Upper lobe of right lung (tissue), 1 donor: ENCODE measurements at regions not wholly inside any gene's neighbourhood (a gene's known extent, or its start where the extent isn't known, plus 50 kb on each side); places are given as distances from the start of the nearest gene placed in this dataset.

ENCODE experiments used
- ATAC-seq: fragments of 200-7000 bp; cut with Tn5 transposase; one replicate; pipeline ENCODE4 v1.9.1; 2020; ENCODE audit warnings: mild to moderate bottlenecking, moderate library complexity
- DNase-seq: peaks from one replicate; pipeline ENCODE4 v3.0.0-alpha.2; 2020
- H3K27ac ChIP-seq: fragments of 200-600 bp; one replicate; pipeline ENCODE4 v1.8.0; 2022
- H3K27me3 ChIP-seq: fragments of 200-600 bp; one replicate; pipeline ENCODE4 v1.8.0; 2022; ENCODE audit warnings: mild to moderate bottlenecking
- H3K36me3 ChIP-seq: fragments of 200-600 bp; one replicate; pipeline ENCODE4 v1.8.0; 2022
- H3K4me1 ChIP-seq: fragments of 200-600 bp; one replicate; pipeline ENCODE4 v1.8.0; 2022
- H3K4me3 ChIP-seq: fragments of 200-600 bp; one replicate; pipeline ENCODE4 v1.8.0; 2022; ENCODE audit warnings: mild to moderate bottlenecking
- H3K9me3 ChIP-seq: fragments of 200-600 bp; one replicate; pipeline ENCODE4 v1.8.0; 2022
- intact Hi-C: fragments of 100-400 bp; cut with DNase I; formaldehyde crosslinking; loops from one replicate; pipeline ENCODE4 v1.11.0; 2022
- TF ChIP-seq, protein P1 (sequence below): fragments of 200-600 bp; IDR thresholded peaks from one replicate; pipeline ENCODE4 v1.8.0; 2022; ENCODE audit warnings: antibody characterized with exemption
- donor health status: DM: no; HTN: yes; CAD: no; lungs with severe emphysema.

DNA sequence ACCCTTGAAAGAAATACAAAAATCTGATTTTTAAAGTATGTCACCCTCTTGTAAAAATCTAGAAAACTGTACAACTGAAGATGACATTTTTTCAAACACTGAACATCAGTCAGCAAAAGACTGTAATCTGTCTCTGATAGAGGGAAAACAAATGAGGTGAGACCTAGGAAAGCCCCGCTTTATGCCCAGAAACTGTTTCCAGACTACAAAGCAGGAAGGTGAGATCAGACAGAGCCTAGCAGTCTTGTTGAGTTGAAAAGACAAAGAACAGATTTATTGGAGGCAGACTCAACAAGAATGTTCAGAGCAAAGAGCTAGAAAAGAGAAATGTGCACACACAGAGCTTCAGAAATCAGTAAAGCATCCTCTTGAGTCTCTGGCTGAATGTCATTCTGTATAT, 873.6 kb downstream of the LRFN5 start:
- TF ChIP-seq, protein P1, sequence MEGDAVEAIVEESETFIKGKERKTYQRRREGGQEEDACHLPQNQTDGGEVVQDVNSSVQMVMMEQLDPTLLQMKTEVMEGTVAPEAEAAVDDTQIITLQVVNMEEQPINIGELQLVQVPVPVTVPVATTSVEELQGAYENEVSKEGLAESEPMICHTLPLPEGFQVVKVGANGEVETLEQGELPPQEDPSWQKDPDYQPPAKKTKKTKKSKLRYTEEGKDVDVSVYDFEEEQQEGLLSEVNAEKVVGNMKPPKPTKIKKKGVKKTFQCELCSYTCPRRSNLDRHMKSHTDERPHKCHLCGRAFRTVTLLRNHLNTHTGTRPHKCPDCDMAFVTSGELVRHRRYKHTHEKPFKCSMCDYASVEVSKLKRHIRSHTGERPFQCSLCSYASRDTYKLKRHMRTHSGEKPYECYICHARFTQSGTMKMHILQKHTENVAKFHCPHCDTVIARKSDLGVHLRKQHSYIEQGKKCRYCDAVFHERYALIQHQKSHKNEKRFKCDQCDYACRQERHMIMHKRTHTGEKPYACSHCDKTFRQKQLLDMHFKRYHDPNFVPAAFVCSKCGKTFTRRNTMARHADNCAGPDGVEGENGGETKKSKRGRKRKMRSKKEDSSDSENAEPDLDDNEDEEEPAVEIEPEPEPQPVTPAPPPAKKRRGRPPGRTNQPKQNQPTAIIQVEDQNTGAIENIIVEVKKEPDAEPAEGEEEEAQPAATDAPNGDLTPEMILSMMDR: no peak
- no peaks in the 10 kb centered on the region for H3K36me3 ChIP-seq
- intact Hi-C loops: no loop called here
- ATAC-seq: no peak
- no peaks in the 10 kb centered on the region for H3K4me1 ChIP-seq
- H3K27me3 ChIP-seq: no peaks in the 10 kb centered on the region
- no peaks in the 10 kb centered on the region for H3K9me3 ChIP-seq
- no peak overlapping the region for H3K27ac ChIP-seq
- H3K4me3 ChIP-seq: no peak overlapping the region
- DNase-seq: no peak

DNA sequence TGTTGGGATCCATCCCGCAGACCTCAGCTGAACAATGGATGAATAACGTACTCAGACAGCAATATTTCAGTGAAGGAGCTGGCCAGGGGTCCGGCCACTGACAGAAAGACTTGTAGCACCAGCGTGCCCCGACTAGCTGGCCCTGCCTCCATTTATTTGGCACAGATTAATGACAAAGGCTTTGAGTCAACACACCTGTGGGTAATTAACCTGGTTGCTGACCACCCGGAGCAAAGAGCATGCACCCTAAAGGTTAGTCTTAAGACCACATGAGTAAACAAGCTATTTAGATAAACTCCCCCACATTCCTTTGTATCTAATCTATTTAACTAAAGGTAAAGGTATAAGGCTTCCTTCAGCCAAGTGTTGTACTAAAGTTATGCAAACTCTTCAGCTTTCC, 868.6 kb downstream of the LRFN5 start:
- no peak for DNase-seq
- Histone ChIP-seq H3K4me1 (no peaks in the 10 kb centered on the region), H3K4me3 (no peak overlapping the region), H3K9me3 (no peaks in the 10 kb centered on the region), H3K27me3 (no peaks in the 10 kb centered on the region), H3K27ac (no peak overlapping the region), H3K36me3 (no peaks in the 10 kb centered on the region)
- TF ChIP-seq, protein P1: no peak
- intact Hi-C loops: no loop called here
- ATAC-seq: no peak

DNA sequence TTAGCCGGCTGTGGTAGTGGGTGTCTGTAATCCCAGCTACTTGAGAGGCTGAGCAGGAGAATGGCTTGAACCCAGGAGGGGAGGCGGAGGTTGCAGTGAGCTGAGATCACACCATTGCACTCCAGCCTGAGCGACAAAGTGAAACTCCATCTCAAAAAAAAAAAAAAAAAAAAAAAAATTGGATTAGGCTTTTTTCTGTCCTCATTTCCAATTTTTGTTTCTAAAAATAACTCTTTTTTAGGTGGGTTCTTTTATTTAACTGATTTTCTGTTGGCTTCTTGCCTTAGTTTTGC, 863.7 kb downstream of the LRFN5 start:
- Histone ChIP-seq H3K36me3 (no peaks in the 10 kb centered on the region), H3K9me3 (no peaks in the 10 kb centered on the region), H3K27me3 (no peaks in the 10 kb centered on the region), H3K4me3 (no peak overlapping the region), H3K27ac (no peak overlapping the region), H3K4me1 (no peaks in the 10 kb centered on the region)
- ATAC-seq (no peak), DNase-seq (no peak)
- TF ChIP-seq, protein P1: no peak
- intact Hi-C loops: no loop called here

DNA sequence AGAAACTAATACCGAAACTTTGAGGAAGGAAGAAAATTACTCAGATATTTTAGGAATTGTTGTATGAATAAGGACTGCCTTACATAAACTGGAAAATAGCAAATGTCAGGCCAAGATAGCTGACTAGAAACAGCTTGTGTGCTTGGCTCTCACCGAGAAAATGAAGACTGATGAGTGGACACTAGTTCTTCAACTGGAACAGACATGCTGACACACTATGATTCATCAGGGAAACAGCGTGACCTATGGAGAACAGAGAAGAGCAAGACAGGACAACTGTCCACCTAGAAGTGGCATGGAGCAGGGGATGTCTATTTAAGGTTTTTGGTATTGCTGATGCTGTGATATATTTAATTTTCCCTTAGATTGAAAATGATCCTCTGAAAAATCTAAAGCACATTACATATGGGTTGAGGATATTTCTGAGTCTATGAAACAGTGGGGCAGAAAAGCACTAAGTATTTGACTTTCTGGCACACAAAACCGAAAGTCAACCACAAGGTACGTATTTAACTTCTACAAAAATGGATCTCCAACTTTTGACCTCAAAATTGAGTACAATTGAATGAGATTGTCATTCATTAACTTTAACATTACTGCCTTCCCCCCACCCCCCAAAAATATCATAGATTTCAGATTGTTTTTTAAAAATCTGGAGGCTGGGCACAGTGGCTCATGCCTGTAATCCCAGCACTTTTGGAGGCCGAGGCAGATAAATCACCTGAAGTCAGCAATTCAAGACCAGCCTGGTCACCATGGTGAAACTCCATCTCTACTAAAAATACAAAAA, 863.2 kb downstream of the LRFN5 start:
- no peaks in the 10 kb centered on the region for H3K9me3 ChIP-seq
- no peak for DNase-seq
- intact Hi-C loops: no loop called here

DNA sequence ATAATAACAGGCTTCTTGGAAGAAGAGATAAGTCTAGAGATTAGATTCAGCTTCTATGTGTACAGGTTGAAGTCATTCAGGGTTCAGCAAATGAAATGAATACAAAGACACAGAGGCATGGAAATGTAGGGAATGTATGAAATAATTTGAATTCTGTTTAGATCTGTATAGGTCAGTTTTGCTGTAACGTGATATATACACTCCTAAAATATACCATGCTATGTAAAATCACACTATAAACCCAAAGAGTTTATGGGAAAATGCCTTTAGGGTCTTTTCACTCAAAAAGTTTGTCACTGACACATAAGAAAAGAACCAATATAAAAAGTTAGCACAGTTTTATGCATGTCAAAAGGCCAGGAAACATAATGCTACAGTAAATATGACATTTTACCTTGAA, 854.0 kb downstream of the LRFN5 start:
- no peaks in the 10 kb centered on the region for H3K27me3 ChIP-seq
- no peaks in the 10 kb centered on the region for H3K9me3 ChIP-seq
- intact Hi-C loops: no loop called here
- H3K27ac ChIP-seq: no peak overlapping the region
- H3K4me1 ChIP-seq: no peaks in the 10 kb centered on the region
- TF ChIP-seq, protein P1: no peak
- no peaks in the 10 kb centered on the region for H3K36me3 ChIP-seq
- H3K4me3 ChIP-seq: no peak overlapping the region
- DNase-seq (no peak), ATAC-seq (no peak)

More for the DNA sequence above, 863.2 kb downstream of the LRFN5 start:
- Histone ChIP-seq H3K4me3 (no peak overlapping the region), H3K27me3 (no peaks in the 10 kb centered on the region), H3K27ac (no peak overlapping the region), H3K36me3 (no peaks in the 10 kb centered on the region), H3K4me1 (no peaks in the 10 kb centered on the region)
- no peak for ATAC-seq
- TF ChIP-seq, protein P1: no peak

DNA sequence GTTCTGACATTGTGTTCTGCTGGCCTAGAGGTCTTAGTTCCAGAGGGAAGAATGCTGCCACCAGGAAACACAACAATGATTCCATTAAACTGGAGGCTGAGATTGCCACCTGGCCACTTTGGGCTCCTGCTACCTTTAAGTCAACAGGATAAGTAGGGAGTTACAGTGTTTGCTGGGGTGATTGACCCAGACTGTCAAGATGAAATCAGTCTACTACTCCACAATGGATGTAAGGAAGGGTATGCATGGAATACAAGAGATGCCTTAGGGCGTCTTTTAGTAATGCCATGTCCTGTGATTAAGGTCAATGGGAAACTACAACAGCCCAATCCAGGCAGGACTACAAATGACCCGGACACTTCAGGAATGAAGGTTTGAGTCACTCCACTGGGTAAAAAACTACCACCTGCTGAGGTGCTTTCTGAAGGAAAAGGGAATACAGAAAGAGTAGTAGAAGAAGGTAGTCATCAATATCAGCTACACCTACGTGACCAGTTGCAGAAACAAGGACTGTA, 852.6 kb downstream of the LRFN5 start:
- Histone ChIP-seq H3K36me3 (no peaks in the 10 kb centered on the region), H3K9me3 (no peaks in the 10 kb centered on the region), H3K4me3 (no peak overlapping the region), H3K27ac (no peak overlapping the region), H3K27me3 (no peaks in the 10 kb centered on the region), H3K4me1 (no peaks in the 10 kb centered on the region)
- DNase-seq (no peak), ATAC-seq (no peak)
- TF ChIP-seq, protein P1: no peak
- intact Hi-C loops: no loop called here
